ENCODE measurements at regions not wholly inside any gene's neighbourhood (a gene's known extent, or its start where the extent isn't known, plus 50 kb on each side); places are given as distances from the start of the nearest gene placed in this dataset.

DNA sequence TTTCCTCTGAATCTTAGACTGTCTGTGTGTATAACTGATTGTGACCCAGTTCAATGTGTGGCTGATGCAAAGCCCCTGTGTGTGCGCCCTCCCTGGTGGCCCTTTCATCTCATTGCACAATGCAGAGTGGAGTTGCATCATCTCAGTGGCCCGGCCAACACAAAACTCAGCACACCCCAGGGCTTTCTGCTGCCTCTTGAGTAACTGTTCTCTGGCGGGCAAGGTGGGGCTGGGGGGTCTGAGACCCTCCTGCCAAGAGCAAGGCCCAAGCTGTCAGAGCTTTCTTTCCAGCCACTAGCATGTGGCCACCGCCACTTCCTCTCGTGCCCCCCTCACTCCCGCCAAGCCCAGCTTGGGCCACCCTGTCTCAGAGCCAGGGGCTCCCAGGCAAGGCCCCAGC lies 80.7 kb upstream of the ALDH1L1 start:
- TF ChIP-seq CTCF (IDR thresholded peaks at IDR 0.05) (no peak), ZFX (IDR thresholded peaks at IDR 0.05; ENCODE audit: borderline replicate concordance) (no peak)
